ENCODE measurements at regions not wholly inside any gene's neighbourhood (a gene's known extent, or its start where the extent isn't known, plus 50 kb on each side); places are given as distances from the start of the nearest gene placed in this dataset.

GRCh38 chr11:31964181-31964580 is 126.7 kb upstream of the RCN1 start:
- TF ChIP-seq, protein P1, sequence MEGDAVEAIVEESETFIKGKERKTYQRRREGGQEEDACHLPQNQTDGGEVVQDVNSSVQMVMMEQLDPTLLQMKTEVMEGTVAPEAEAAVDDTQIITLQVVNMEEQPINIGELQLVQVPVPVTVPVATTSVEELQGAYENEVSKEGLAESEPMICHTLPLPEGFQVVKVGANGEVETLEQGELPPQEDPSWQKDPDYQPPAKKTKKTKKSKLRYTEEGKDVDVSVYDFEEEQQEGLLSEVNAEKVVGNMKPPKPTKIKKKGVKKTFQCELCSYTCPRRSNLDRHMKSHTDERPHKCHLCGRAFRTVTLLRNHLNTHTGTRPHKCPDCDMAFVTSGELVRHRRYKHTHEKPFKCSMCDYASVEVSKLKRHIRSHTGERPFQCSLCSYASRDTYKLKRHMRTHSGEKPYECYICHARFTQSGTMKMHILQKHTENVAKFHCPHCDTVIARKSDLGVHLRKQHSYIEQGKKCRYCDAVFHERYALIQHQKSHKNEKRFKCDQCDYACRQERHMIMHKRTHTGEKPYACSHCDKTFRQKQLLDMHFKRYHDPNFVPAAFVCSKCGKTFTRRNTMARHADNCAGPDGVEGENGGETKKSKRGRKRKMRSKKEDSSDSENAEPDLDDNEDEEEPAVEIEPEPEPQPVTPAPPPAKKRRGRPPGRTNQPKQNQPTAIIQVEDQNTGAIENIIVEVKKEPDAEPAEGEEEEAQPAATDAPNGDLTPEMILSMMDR (IDR thresholded peaks at IDR 0.05; ENCODE audit: low read length), result no peak
- no peak for TF ChIP-seq EZH2 (IDR thresholded peaks at IDR 0.05; ENCODE audit: borderline replicate concordance, low read length)

Data from OCI-LY1 (cell line).